Hepatocyte (in vitro differentiated cells): ENCODE measurements at regions not wholly inside any gene's neighbourhood (a gene's known extent, or its start where the extent isn't known, plus 50 kb on each side); places are given as distances from the start of the nearest gene placed in this dataset.

Experiments used
- DNase-seq: peaks from one replicate; pipeline ENCODE4 v3.0.0-alpha.2; 2016; ENCODE audit warnings: low spot score
- H2AFZ ChIP-seq: fragments of 200-600 bp; sonication (generic); 2 replicates; pipeline ENCODE4 v1.6.0; 2016; ENCODE audit warnings: antibody characterized with exemption, mild to moderate bottlenecking
- H3K27ac ChIP-seq: fragments of 200-600 bp; sonication (generic); 2 replicates; pipeline ENCODE4 v1.5.1; 2016; ENCODE audit warnings: mild to moderate bottlenecking
- H3K27me3 ChIP-seq: fragments of 200-600 bp; sonication (generic); 2 replicates; pipeline ENCODE4 v1.6.1; 2016
- H3K36me3 ChIP-seq: fragments of 200-600 bp; sonication (generic); replicated peaks from 2 replicates; pipeline ENCODE4 v1.5.1; 2016; ENCODE audit warnings: low read depth; ENCODE audit not compliant: insufficient read depth
- H3K4me1 ChIP-seq: fragments of 200-600 bp; sonication (generic); 2 replicates; pipeline ENCODE4 v1.5.1; 2016; ENCODE audit warnings: mild to moderate bottlenecking, moderate library complexity; ENCODE audit not compliant: insufficient read depth
- H3K4me2 ChIP-seq: fragments of 200-600 bp; sonication (generic); 2 replicates; pipeline ENCODE4 v1.6.0; 2016
- H3K4me3 ChIP-seq: fragments of 200-600 bp; sonication (generic); 2 replicates; pipeline ENCODE4 v1.5.1; 2016; ENCODE audit warnings: mild to moderate bottlenecking
- H3K79me2 ChIP-seq: fragments of 200-600 bp; sonication (generic); 2 replicates; pipeline ENCODE4 v1.6.0; 2017; ENCODE audit warnings: mild to moderate bottlenecking
- H3K9me2 ChIP-seq: fragments of 200-600 bp; sonication (generic); replicated peaks from 2 replicates; pipeline ENCODE4 v1.6.0; 2017; ENCODE audit warnings: mild to moderate bottlenecking; ENCODE audit not compliant: insufficient read depth
- H3K9me3 ChIP-seq: fragments of 200-600 bp; sonication (generic); 2 replicates; pipeline ENCODE4 v1.5.1; 2016; ENCODE audit warnings: low read depth, mild to moderate bottlenecking
- H4K20me1 ChIP-seq: fragments of 200-600 bp; sonication (generic); 2 replicates; pipeline ENCODE4 v1.6.0; 2016; ENCODE audit warnings: mild to moderate bottlenecking; ENCODE audit not compliant: insufficient read depth, poor library complexity, severe bottlenecking
- EZH2 ChIP-seq: fragments of 200-600 bp; sonication (generic); IDR thresholded peaks from 2 replicates; pipeline ENCODE4 v1.6.1; 2016; ENCODE audit warnings: antibody characterized with exemption, mild to moderate bottlenecking, borderline replicate concordance
- EZH2phosphoT487 ChIP-seq: fragments of 200-600 bp; sonication (generic); IDR thresholded peaks from one replicate; pipeline ENCODE4 v1.6.1; 2018; ENCODE audit warnings: antibody characterized with exemption, mild to moderate bottlenecking, low read depth, moderate library complexity; ENCODE audit not compliant: unreplicated experiment, severe bottlenecking
- WGBS: methylation state at CpG from one replicate; pipeline ENCODE4 v1.1.6; 2016; ENCODE audit warnings: low lambda C conversion rate; ENCODE audit errors: missing lambda C conversion rate; 5-methylcytosine and 5-hydroxymethylcytosine counted together
- TF ChIP-seq, protein P1 (sequence below): fragments of 200-600 bp; sonication (generic); IDR thresholded peaks from 2 replicates; pipeline ENCODE4 v1.5.1; 2016; ENCODE audit warnings: antibody characterized with exemption, mild to moderate bottlenecking; ENCODE audit not compliant: poor library complexity

DNA sequence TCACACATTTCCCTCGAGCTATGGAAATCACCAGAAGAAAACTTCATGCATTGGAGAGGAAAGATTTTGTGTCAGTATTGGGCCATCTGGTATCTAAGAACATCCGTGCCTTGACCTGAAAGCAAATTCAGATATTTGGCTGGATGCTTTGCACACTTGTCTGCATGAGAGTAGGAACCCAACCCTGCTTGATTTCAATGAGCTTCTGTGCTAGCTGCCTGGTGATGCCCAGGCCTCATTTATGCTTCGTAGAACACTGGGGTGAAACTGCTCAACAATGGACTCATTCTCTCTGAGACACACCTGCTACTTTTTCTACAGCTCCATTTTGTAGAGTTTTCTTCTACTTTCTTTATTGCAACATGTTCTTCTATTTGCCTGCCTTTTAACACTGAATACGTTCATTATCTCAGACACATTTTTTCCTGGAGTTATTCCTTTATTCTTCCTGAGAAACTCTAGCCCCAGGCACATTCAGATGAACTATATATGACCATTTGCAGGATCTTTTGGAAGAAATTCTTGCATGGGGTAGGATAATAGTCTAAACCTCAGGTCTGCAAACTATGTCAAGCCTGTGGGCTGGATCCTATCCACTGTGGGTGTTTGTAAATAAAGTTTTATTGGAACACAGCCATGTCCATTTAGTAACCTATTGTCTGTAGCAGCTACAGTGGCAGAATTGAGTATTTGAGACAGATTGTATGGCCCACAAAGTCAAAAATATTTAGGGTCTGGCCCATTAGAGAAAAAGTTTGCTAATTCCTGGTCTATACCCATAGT lies 83.8 kb upstream of the CLCN4 start:
- Histone ChIP-seq H3K4me1 (no peaks in the 10 kb centered on the region), H3K4me3 (no peak overlapping the region), H3K9me2 (no peaks in the 10 kb centered on the region), H3K36me3 (no peaks in the 10 kb centered on the region), H3K27ac (no peak overlapping the region), H4K20me1 (no peaks in the 10 kb centered on the region), H3K27me3 (no peaks in the 10 kb centered on the region), H2AFZ (no peak overlapping the region), H3K79me2 (no peaks in the 10 kb centered on the region), H3K4me2 (no peak overlapping the region), H3K9me3 (no peaks in the 10 kb centered on the region)
- DNase-seq: no peak
- 70% methylated on average over 4 of the region's 4 CpGs for WGBS
- TF ChIP-seq EZH2: no peak
- TF ChIP-seq, protein P1, sequence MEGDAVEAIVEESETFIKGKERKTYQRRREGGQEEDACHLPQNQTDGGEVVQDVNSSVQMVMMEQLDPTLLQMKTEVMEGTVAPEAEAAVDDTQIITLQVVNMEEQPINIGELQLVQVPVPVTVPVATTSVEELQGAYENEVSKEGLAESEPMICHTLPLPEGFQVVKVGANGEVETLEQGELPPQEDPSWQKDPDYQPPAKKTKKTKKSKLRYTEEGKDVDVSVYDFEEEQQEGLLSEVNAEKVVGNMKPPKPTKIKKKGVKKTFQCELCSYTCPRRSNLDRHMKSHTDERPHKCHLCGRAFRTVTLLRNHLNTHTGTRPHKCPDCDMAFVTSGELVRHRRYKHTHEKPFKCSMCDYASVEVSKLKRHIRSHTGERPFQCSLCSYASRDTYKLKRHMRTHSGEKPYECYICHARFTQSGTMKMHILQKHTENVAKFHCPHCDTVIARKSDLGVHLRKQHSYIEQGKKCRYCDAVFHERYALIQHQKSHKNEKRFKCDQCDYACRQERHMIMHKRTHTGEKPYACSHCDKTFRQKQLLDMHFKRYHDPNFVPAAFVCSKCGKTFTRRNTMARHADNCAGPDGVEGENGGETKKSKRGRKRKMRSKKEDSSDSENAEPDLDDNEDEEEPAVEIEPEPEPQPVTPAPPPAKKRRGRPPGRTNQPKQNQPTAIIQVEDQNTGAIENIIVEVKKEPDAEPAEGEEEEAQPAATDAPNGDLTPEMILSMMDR: no peak

DNA sequence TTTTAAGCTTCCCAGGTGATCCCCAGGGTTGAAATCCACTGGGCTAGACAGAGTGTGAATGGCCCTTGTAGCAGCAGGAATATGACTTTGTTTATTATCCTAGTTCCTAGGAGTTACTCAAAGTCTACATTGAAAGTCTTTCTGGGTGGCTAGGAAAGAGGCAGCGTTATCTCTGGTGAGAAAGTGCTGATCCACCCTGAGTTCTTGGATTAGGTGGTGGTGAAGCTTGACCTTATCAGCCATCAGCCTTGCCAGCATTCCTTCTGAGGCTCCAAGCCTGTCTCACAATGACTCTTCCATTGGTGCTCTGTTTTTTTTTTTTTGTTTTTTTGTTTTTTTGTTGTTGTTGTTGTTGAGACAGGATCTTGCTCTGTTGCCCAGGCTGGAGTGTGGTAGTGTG lies 83.1 kb upstream of the CLCN4 start:
- DNase-seq: no peak
- Histone ChIP-seq H3K4me2 (no peak overlapping the region), H4K20me1 (no peaks in the 10 kb centered on the region), H3K27me3 (no peaks in the 10 kb centered on the region), H3K4me1 (no peaks in the 10 kb centered on the region), H3K9me3 (no peaks in the 10 kb centered on the region), H3K79me2 (no peaks in the 10 kb centered on the region), H2AFZ (no peak overlapping the region), H3K4me3 (no peak overlapping the region), H3K9me2 (no peaks in the 10 kb centered on the region), H3K36me3 (no peaks in the 10 kb centered on the region), H3K27ac (no peak overlapping the region)
- TF ChIP-seq EZH2phosphoT487: no peak
- WGBS: 65% methylated on average over 1 of the region's 1 CpG

DNA sequence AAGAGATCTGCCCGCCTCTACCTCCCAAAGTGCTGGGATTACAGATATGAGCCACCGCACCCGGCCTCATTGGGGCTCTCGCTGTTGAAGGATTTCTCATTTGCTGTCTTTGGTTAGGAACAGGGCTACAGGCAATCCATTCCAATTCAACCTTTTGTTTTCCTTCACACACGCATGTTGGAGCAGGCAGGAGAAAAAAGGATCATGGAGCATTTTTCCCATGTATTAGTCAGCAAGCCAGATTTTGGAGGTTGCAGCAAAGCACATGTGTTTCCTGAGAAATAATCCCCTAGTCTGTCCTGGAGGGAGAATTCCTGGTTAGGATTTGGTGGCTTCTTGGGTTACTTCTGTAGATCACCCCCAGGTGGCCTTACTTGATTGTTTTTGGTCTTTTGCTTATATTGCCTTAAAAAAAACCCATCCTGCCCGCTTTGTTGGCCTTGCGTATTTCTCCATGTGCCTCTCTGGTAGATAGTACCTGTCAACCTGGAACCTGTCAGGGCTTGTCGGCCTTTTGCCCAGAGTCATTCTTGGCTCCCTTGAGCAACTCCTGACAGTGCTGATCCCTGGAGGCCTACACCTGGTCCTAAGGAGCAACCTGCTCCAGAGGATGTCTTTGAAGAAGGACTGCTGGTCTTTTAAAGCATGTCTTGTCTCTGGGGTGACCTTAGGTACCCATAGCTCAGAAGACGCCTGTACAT lies 82.4 kb upstream of the CLCN4 start:
- TF ChIP-seq EZH2: no peak
- no peak for TF ChIP-seq EZH2phosphoT487
- TF ChIP-seq, protein P1: no peak
- no peaks in the 10 kb centered on the region for H3K27me3 ChIP-seq

DNA sequence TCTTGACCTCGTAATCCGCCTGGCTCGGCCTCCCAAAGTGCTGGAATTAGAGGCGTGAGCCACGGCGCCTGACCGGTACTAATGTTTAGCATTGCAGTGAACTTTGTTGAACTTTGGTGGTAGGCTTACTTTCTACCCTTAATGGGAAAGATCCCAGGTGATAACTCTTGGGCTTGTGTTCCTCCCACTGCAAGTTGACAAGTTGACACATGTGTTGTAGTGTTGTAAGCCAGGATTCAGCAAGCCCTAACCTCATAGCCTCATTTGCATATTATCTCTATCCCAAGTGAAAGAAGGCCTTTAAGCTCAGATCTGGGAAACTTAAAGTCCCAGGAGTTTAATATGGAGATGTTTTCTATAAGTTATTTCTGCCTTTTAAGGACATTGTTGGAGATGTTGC lies 80.0 kb upstream of the CLCN4 start:
- no peak for DNase-seq
- H3K4me1 ChIP-seq: no peaks in the 10 kb centered on the region
- H3K27me3 ChIP-seq: no peaks in the 10 kb centered on the region
- H4K20me1 ChIP-seq: no peaks in the 10 kb centered on the region
- H3K79me2 ChIP-seq: no peaks in the 10 kb centered on the region
- WGBS: 91% methylated on average over 7 of the region's 7 CpGs
- no peak overlapping the region for H3K27ac ChIP-seq
- H3K4me3 ChIP-seq: no peak overlapping the region
- no peak for TF ChIP-seq EZH2
- H2AFZ ChIP-seq: no peak overlapping the region
- no peaks in the 10 kb centered on the region for H3K36me3 ChIP-seq
- H3K4me2 ChIP-seq: no peak overlapping the region
- H3K9me3 ChIP-seq: no peaks in the 10 kb centered on the region
- H3K9me2 ChIP-seq: no peaks in the 10 kb centered on the region

More for the DNA sequence above, 82.4 kb upstream of the CLCN4 start:
- WGBS: 86% methylated on average over 9 of the region's 9 CpGs
- Histone ChIP-seq H3K9me2 (no peaks in the 10 kb centered on the region), H2AFZ (no peak overlapping the region), H3K27ac (no peak overlapping the region), H3K9me3 (no peaks in the 10 kb centered on the region), H4K20me1 (no peaks in the 10 kb centered on the region), H3K36me3 (no peaks in the 10 kb centered on the region), H3K4me1 (no peaks in the 10 kb centered on the region), H3K4me3 (no peak overlapping the region), H3K79me2 (no peaks in the 10 kb centered on the region), H3K4me2 (no peak overlapping the region)
- DNase-seq: no peak
